GM23338 (cell line): ENCODE measurements at regions not wholly inside any gene's neighbourhood (a gene's known extent, or its start where the extent isn't known, plus 50 kb on each side); places are given as distances from the start of the nearest gene placed in this dataset.

Experiments used
- ATAC-seq: fragments of 200-7000 bp; cut with Tn5 transposase; 3 replicates; pipeline ENCODE4 v1.9.1; 2020
- DNase-seq: peaks from one replicate; pipeline ENCODE4 v3.0.0-alpha.2; 2015; ENCODE audit warnings: low spot score
- H2AFZ ChIP-seq: fragments of 200-600 bp; sonication (generic); 2 replicates; pipeline ENCODE4 v1.8.0; 2016; ENCODE audit warnings: antibody characterized with exemption, mild to moderate bottlenecking, moderate library complexity
- H3F3A ChIP-seq: fragments of 200-600 bp; sonication (generic); replicated peaks from 2 replicates; pipeline ENCODE4 v1.8.0; 2017; ENCODE audit warnings: antibody characterized with exemption, mixed run types, low read depth
- H3K27ac ChIP-seq: fragments of 200-600 bp; sonication (generic); 2 replicates; pipeline ENCODE4 v1.6.1; 2016; ENCODE audit warnings: low read depth
- H3K27me3 ChIP-seq: fragments of 200-600 bp; sonication (generic); 2 replicates; pipeline ENCODE4 v1.8.0; 2016; ENCODE audit warnings: mild to moderate bottlenecking, mixed run types, moderate library complexity; ENCODE audit not compliant: insufficient read depth
- H3K36me3 ChIP-seq: fragments of 200-600 bp; sonication (generic); 2 replicates; pipeline ENCODE4 v1.8.0; 2016; ENCODE audit warnings: mild to moderate bottlenecking; ENCODE audit not compliant: insufficient read depth
- H3K4me1 ChIP-seq: fragments of 200-600 bp; sonication (generic); 2 replicates; pipeline ENCODE4 v1.8.0; 2016; ENCODE audit warnings: mild to moderate bottlenecking, moderate library complexity; ENCODE audit not compliant: insufficient read depth
- H3K4me2 ChIP-seq: fragments of 200-600 bp; sonication (generic); 2 replicates; pipeline ENCODE4 v1.7.1; 2017; ENCODE audit warnings: mixed run types
- H3K4me3 ChIP-seq: fragments of 200-600 bp; sonication (generic); 2 replicates; pipeline ENCODE4 v1.6.1; 2016; ENCODE audit warnings: mixed run types
- H3K79me2 ChIP-seq: fragments of 200-600 bp; sonication (generic); replicated peaks from 2 replicates; pipeline ENCODE4 v1.8.0; 2017; ENCODE audit warnings: mild to moderate bottlenecking; ENCODE audit not compliant: insufficient read depth
- H3K9me2 ChIP-seq: fragments of 200-600 bp; sonication (generic); 2 replicates; pipeline ENCODE4 v1.8.0; 2017; ENCODE audit not compliant: insufficient read depth
- H4K20me1 ChIP-seq: fragments of 200-600 bp; sonication (generic); replicated peaks from 2 replicates; pipeline ENCODE4 v1.8.0; 2017; ENCODE audit warnings: mild to moderate bottlenecking; ENCODE audit not compliant: insufficient read depth
- H3K27ac Mint-ChIP-seq: 2 replicates; pipeline ENCODE4 v1.8.0; 2020; ENCODE audit warnings: inconsistent platforms, mild to moderate bottlenecking, moderate library complexity, mixed read lengths
- H3K27me3 Mint-ChIP-seq: 3 replicates; pipeline ENCODE4 v1.8.0; 2022; ENCODE audit warnings: low read depth, mild to moderate bottlenecking, moderate library complexity, mixed read lengths, inconsistent platforms; ENCODE audit not compliant: insufficient read depth, poor library complexity
- H3K36me3 Mint-ChIP-seq: 3 replicates; pipeline ENCODE4 v1.8.0; 2021; ENCODE audit warnings: low read depth, mild to moderate bottlenecking, inconsistent platforms, moderate library complexity, mixed read lengths
- H3K4me1 Mint-ChIP-seq: 3 replicates; pipeline ENCODE4 v1.8.0; 2020; ENCODE audit warnings: mild to moderate bottlenecking, inconsistent platforms, mixed read lengths
- H3K4me3 Mint-ChIP-seq: 3 replicates; pipeline ENCODE4 v1.8.0; 2021; ENCODE audit warnings: moderate library complexity, mild to moderate bottlenecking, inconsistent platforms, mixed read lengths
- H3K9me3 Mint-ChIP-seq: 3 replicates; pipeline ENCODE4 v1.8.0; 2020; ENCODE audit warnings: moderate library complexity, mild to moderate bottlenecking, inconsistent platforms, mixed read lengths
- CREB1 ChIP-seq: fragments of 250-450 bp; sonication (Bioruptor Pico); IDR thresholded peaks from 2 replicates; pipeline ENCODE4 v1.5.0; 2020; ENCODE audit warnings: low read depth, mild to moderate bottlenecking, moderate library complexity
- EZH2 ChIP-seq: fragments of 200-600 bp; sonication (generic); IDR thresholded peaks from one replicate; pipeline ENCODE4 v1.8.0; 2017; ENCODE audit warnings: antibody characterized with exemption, mild to moderate bottlenecking, low read depth; ENCODE audit not compliant: unreplicated experiment
- EZH2phosphoT487 ChIP-seq: fragments of 200-600 bp; sonication (generic); IDR thresholded peaks from one replicate; pipeline ENCODE4 v1.8.1; 2018; ENCODE audit warnings: antibody characterized with exemption; ENCODE audit not compliant: unreplicated experiment
- JUNB ChIP-seq: IDR thresholded peaks from one replicate; pipeline ENCODE4 v1.6.1; 2016; ENCODE audit warnings: antibody characterized with exemption; ENCODE audit not compliant: unreplicated experiment
- NANOG ChIP-seq: IDR thresholded peaks from 2 replicates; pipeline ENCODE4 v1.6.1; 2016; ENCODE audit warnings: antibody characterized with exemption, borderline replicate concordance
- STAT1 ChIP-seq: IDR thresholded peaks from one replicate; pipeline ENCODE4 v1.6.1; 2016; ENCODE audit warnings: antibody characterized with exemption; ENCODE audit not compliant: unreplicated experiment
- TF ChIP-seq, protein P1 (sequence below): IDR thresholded peaks from one replicate; pipeline ENCODE4 v1.6.1; 2018; ENCODE audit warnings: antibody characterized with exemption; ENCODE audit not compliant: unreplicated experiment
- TF ChIP-seq, protein P2 (sequence below): IDR thresholded peaks from 2 replicates; pipeline ENCODE4 v1.6.1; 2016; ENCODE audit warnings: antibody characterized with exemption
- TF ChIP-seq, protein P3 (sequence below): fragments of 250-450 bp; sonication (Bioruptor Pico); IDR thresholded peaks from 2 replicates; pipeline ENCODE4 v1.5.0; 2020; ENCODE audit warnings: mild to moderate bottlenecking, moderate library complexity

DNA sequence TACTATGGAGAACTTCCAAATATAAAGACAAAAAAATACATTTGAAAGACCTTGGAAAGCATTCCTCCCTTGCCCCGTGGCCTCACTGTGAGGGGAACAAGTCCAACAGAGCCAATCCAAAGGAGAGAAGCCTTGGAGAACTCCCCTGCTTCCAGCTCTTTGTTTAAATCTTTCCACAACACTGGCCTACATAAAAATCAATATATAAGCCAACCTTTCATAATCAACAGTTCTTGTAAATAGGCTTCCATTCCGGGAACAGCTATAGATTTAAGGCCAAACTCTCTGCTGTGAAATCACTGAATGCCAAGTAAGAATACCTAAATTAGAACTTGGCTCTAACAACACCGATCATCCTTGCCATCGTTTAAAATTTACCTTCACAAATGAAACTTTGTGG lies 242.1 kb downstream of the HACE1 start (continued):
- TF ChIP-seq, protein P1, sequence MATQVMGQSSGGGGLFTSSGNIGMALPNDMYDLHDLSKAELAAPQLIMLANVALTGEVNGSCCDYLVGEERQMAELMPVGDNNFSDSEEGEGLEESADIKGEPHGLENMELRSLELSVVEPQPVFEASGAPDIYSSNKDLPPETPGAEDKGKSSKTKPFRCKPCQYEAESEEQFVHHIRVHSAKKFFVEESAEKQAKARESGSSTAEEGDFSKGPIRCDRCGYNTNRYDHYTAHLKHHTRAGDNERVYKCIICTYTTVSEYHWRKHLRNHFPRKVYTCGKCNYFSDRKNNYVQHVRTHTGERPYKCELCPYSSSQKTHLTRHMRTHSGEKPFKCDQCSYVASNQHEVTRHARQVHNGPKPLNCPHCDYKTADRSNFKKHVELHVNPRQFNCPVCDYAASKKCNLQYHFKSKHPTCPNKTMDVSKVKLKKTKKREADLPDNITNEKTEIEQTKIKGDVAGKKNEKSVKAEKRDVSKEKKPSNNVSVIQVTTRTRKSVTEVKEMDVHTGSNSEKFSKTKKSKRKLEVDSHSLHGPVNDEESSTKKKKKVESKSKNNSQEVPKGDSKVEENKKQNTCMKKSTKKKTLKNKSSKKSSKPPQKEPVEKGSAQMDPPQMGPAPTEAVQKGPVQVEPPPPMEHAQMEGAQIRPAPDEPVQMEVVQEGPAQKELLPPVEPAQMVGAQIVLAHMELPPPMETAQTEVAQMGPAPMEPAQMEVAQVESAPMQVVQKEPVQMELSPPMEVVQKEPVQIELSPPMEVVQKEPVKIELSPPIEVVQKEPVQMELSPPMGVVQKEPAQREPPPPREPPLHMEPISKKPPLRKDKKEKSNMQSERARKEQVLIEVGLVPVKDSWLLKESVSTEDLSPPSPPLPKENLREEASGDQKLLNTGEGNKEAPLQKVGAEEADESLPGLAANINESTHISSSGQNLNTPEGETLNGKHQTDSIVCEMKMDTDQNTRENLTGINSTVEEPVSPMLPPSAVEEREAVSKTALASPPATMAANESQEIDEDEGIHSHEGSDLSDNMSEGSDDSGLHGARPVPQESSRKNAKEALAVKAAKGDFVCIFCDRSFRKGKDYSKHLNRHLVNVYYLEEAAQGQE = no peak
- TF ChIP-seq STAT1 (no peak), CREB1 (no peak)

DNA sequence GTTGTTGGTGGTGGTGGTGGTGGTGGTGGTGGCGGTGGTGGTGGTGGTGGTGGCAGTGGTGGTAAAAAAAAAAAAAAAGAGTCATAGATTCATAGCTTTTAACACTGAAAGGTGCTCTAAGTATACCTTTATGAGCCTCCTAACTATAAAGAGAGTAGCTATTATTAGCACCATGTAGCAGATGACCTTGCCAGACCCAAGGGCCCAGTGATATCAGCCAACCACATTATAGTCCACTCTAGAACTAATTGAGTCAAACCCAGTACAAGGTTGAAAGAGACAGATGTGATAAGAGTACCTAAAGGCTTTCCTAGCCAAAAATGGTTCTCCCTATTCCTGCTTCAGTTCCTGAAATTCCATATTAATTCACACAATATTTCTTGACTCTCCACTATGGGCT lies 245.3 kb downstream of the HACE1 start:
- peaks cover 5% of the 10 kb centered on the region; the same call in 2 of the 3 replicates for H3K4me1 Mint-ChIP-seq
- TF ChIP-seq JUNB (no peak), EZH2phosphoT487 (no peak), CREB1 (no peak), EZH2 (no peak), NANOG (no peak)
- TF ChIP-seq, protein P2, sequence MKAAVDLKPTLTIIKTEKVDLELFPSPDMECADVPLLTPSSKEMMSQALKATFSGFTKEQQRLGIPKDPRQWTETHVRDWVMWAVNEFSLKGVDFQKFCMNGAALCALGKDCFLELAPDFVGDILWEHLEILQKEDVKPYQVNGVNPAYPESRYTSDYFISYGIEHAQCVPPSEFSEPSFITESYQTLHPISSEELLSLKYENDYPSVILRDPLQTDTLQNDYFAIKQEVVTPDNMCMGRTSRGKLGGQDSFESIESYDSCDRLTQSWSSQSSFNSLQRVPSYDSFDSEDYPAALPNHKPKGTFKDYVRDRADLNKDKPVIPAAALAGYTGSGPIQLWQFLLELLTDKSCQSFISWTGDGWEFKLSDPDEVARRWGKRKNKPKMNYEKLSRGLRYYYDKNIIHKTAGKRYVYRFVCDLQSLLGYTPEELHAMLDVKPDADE = no peak
- TF ChIP-seq, protein P1 = no peak
- TF ChIP-seq, protein P3, sequence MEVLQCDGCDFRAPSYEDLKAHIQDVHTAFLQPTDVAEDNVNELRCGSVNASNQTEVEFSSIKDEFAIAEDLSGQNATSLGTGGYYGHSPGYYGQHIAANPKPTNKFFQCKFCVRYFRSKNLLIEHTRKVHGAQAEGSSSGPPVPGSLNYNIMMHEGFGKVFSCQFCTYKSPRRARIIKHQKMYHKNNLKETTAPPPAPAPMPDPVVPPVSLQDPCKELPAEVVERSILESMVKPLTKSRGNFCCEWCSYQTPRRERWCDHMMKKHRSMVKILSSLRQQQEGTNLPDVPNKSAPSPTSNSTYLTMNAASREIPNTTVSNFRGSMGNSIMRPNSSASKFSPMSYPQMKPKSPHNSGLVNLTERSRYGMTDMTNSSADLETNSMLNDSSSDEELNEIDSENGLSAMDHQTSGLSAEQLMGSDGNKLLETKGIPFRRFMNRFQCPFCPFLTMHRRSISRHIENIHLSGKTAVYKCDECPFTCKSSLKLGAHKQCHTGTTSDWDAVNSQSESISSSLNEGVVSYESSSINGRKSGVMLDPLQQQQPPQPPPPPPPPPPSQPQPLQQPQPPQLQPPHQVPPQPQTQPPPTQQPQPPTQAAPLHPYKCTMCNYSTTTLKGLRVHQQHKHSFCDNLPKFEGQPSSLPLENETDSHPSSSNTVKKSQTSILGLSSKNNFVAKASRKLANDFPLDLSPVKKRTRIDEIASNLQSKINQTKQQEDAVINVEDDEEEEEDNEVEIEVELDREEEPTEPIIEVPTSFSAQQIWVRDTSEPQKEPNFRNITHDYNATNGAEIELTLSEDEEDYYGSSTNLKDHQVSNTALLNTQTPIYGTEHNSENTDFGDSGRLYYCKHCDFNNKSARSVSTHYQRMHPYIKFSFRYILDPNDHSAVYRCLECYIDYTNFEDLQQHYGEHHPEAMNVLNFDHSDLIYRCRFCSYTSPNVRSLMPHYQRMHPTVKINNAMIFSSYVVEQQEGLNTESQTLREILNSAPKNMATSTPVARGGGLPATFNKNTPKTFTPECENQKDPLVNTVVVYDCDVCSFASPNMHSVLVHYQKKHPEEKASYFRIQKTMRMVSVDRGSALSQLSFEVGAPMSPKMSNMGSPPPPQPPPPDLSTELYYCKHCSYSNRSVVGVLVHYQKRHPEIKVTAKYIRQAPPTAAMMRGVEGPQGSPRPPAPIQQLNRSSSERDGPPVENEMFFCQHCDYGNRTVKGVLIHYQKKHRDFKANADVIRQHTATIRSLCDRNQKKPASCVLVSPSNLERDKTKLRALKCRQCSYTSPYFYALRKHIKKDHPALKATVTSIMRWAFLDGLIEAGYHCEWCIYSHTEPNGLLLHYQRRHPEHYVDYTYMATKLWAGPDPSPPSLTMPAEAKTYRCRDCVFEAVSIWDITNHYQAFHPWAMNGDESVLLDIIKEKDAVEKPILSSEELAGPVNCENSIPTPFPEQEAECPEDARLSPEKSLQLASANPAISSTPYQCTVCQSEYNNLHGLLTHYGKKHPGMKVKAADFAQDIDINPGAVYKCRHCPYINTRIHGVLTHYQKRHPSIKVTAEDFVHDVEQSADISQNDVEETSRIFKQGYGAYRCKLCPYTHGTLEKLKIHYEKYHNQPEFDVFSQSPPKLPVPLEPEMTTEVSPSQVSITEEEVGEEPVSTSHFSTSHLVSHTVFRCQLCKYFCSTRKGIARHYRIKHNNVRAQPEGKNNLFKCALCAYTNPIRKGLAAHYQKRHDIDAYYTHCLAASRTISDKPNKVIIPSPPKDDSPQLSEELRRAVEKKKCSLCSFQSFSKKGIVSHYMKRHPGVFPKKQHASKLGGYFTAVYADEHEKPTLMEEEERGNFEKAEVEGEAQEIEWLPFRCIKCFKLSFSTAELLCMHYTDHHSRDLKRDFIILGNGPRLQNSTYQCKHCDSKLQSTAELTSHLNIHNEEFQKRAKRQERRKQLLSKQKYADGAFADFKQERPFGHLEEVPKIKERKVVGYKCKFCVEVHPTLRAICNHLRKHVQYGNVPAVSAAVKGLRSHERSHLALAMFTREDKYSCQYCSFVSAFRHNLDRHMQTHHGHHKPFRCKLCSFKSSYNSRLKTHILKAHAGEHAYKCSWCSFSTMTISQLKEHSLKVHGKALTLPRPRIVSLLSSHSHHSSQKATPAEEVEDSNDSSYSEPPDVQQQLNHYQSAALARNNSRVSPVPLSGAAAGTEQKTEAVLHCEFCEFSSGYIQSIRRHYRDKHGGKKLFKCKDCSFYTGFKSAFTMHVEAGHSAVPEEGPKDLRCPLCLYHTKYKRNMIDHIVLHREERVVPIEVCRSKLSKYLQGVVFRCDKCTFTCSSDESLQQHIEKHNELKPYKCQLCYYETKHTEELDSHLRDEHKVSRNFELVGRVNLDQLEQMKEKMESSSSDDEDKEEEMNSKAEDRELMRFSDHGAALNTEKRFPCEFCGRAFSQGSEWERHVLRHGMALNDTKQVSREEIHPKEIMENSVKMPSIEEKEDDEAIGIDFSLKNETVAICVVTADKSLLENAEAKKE (CRISPR knock-in tag) = no peak

More for the DNA sequence above, 245.3 kb downstream of the HACE1 start:
- Mint-ChIP-seq H3K4me3 (no peak overlapping the region), H3K27me3 (no peaks in the 10 kb centered on the region), H3K27ac (no peak overlapping the region), H3K9me3 (no peaks in the 10 kb centered on the region; the same call in 2 of the 3 replicates), H3K36me3 (no peaks in the 10 kb centered on the region)
- H3K9me2 ChIP-seq = peaks cover 7% of the 10 kb centered on the region
- DNase-seq = no peak
- no peak overlapping the region for H3K4me3 ChIP-seq
- H3F3A ChIP-seq = no peaks in the 10 kb centered on the region
- H3K27me3 ChIP-seq = no peaks in the 10 kb centered on the region
- no peaks in the 10 kb centered on the region for H3K36me3 ChIP-seq
- no peak overlapping the region for H3K4me2 ChIP-seq
- H3K4me1 ChIP-seq = no peaks in the 10 kb centered on the region
- no peak for ATAC-seq
- no peak overlapping the region for H3K27ac ChIP-seq
- no peaks in the 10 kb centered on the region for H3K79me2 ChIP-seq
- no peak overlapping the region for H2AFZ ChIP-seq
- H4K20me1 ChIP-seq = no peaks in the 10 kb centered on the region; the same call in 1 of the 2 replicates
